HEK293 (cell line): ENCODE measurements at regions not wholly inside any gene's neighbourhood (a gene's known extent, or its start where the extent isn't known, plus 50 kb on each side); places are given as distances from the start of the nearest gene placed in this dataset.

Experiments used
- CTCF ChIA-PET: fragments of 350-600 bp; formaldehyde crosslinking; extraction: SDS; loops from one replicate; lab custom pipeline; 2021; ENCODE audit warnings: antibody characterized with exemption; lab: Yijun Ruan, JAX
- POLR2A ChIA-PET: fragments of 300-600 bp; formaldehyde crosslinking; extraction: SDS; loops from one replicate; lab custom pipeline; 2020; ENCODE audit warnings: antibody characterized with exemption, inconsistent platforms; lab: Yijun Ruan, JAX
- H3K27ac ChIP-seq: fragments of 200-500 bp; sonication (Bioruptor generic); 2 replicates; pipeline ENCODE4 v1.5.1; 2014; ENCODE audit warnings: low read depth, low read length, control low read depth, inconsistent platforms; ENCODE audit errors: extremely low read depth
- H3K36me3 ChIP-seq, 2 experiments: fragments of 200-500 bp in 1 of 2; sonication (Bioruptor generic) in 1 of 2; 1 replicate in 1 of 2; 2 replicates in 1 of 2; pipeline ENCODE4 v1.5.1; 2014 to 2017; ENCODE audit warnings: inconsistent platforms in 2 of 2, low read length in 2 of 2; ENCODE audit not compliant: control insufficient read depth in 2 of 2, insufficient read depth in 1 of 2
- H3K4me1 ChIP-seq: fragments of 200-500 bp; sonication (Bioruptor generic); 2 replicates; pipeline ENCODE4 v1.5.1; 2014; ENCODE audit warnings: mild to moderate bottlenecking, low read length, inconsistent platforms; ENCODE audit not compliant: control insufficient read depth, insufficient read depth
- H3K4me3 ChIP-seq: 2 replicates; pipeline ENCODE4 v1.5.1; 2011; ENCODE audit warnings: low read depth, mild to moderate bottlenecking, control low read depth, low read length, moderate library complexity
- H3K9me3 ChIP-seq: fragments of 200-500 bp; sonication (Bioruptor generic); 2 replicates; pipeline ENCODE4 v1.5.1; 2014; ENCODE audit warnings: low read depth, low read length, inconsistent platforms; ENCODE audit not compliant: control insufficient read depth, insufficient read depth
- BCL11A ChIP-seq: fragments of 450-650 bp; formaldehyde crosslinking; IDR thresholded peaks from 2 replicates; pipeline ENCODE4 v1.5.1; 2016; ENCODE audit warnings: low read depth, missing biosample characterization, missing genetic modification characterization
- GLIS1 ChIP-seq: fragments of 450-650 bp; formaldehyde crosslinking; IDR thresholded peaks from 2 replicates; pipeline ENCODE4 v1.5.1; 2016; ENCODE audit warnings: missing biosample characterization, missing genetic modification characterization
- OSR2 ChIP-seq: fragments of 450-650 bp; formaldehyde crosslinking; IDR thresholded peaks from 2 replicates; pipeline ENCODE4 v1.5.1; 2016; ENCODE audit warnings: missing biosample characterization, missing genetic modification characterization
- ZBTB48 ChIP-seq: fragments of 450-650 bp; formaldehyde crosslinking; IDR thresholded peaks from 2 replicates; pipeline ENCODE4 v1.5.1; 2016; ENCODE audit warnings: missing biosample characterization, missing genetic modification characterization
- ZNF132 ChIP-seq: fragments of 450-650 bp; formaldehyde crosslinking; IDR thresholded peaks from 2 replicates; pipeline ENCODE4 v1.5.1; 2017; ENCODE audit warnings: missing biosample characterization, missing genetic modification characterization, borderline replicate concordance
- ZNF138 ChIP-seq: fragments of 450-650 bp; formaldehyde crosslinking; IDR thresholded peaks from 2 replicates; pipeline ENCODE4 v1.5.1; 2016; ENCODE audit warnings: missing biosample characterization, missing genetic modification characterization, borderline replicate concordance
- ZNF202 ChIP-seq: fragments of 450-650 bp; formaldehyde crosslinking; IDR thresholded peaks from 2 replicates; pipeline ENCODE4 v1.5.1; 2016; ENCODE audit warnings: missing biosample characterization, missing genetic modification characterization, borderline replicate concordance
- ZNF211 ChIP-seq: fragments of 450-650 bp; formaldehyde crosslinking; IDR thresholded peaks from 2 replicates; pipeline ENCODE4 v1.5.1; 2016; ENCODE audit warnings: low read depth, missing biosample characterization, missing genetic modification characterization
- ZNF221 ChIP-seq: fragments of 450-650 bp; formaldehyde crosslinking; IDR thresholded peaks from 2 replicates; pipeline ENCODE4 v1.5.1; 2017; ENCODE audit warnings: missing biosample characterization, missing genetic modification characterization, borderline replicate concordance
- ZNF248 ChIP-seq: fragments of 450-650 bp; formaldehyde crosslinking; IDR thresholded peaks from 2 replicates; pipeline ENCODE4 v1.5.1; 2017; ENCODE audit warnings: missing biosample characterization, missing genetic modification characterization
- ZNF404 ChIP-seq: fragments of 450-650 bp; formaldehyde crosslinking; IDR thresholded peaks from 2 replicates; pipeline ENCODE4 v1.5.1; 2017; ENCODE audit warnings: missing biosample characterization, missing genetic modification characterization
- ZNF423 ChIP-seq: fragments of 450-650 bp; formaldehyde crosslinking; IDR thresholded peaks from 2 replicates; pipeline ENCODE4 v1.5.1; 2016; ENCODE audit warnings: missing biosample characterization, missing genetic modification characterization
- ZNF521 ChIP-seq: fragments of 450-650 bp; formaldehyde crosslinking; IDR thresholded peaks from 2 replicates; pipeline ENCODE4 v1.5.1; 2017; ENCODE audit warnings: missing biosample characterization, mild to moderate bottlenecking, missing genetic modification characterization
- ZNF530 ChIP-seq: fragments of 450-650 bp; formaldehyde crosslinking; IDR thresholded peaks from 2 replicates; pipeline ENCODE4 v1.5.1; 2016; ENCODE audit warnings: low read depth, missing biosample characterization, missing genetic modification characterization
- ZNF585B ChIP-seq: fragments of 450-650 bp; formaldehyde crosslinking; IDR thresholded peaks from 2 replicates; pipeline ENCODE4 v1.5.1; 2016; ENCODE audit warnings: missing biosample characterization, missing genetic modification characterization
- ZNF621 ChIP-seq: fragments of 450-650 bp; formaldehyde crosslinking; IDR thresholded peaks from 2 replicates; pipeline ENCODE4 v1.5.1; 2017; ENCODE audit warnings: missing biosample characterization, missing genetic modification characterization
- ZNF624 ChIP-seq: fragments of 450-650 bp; formaldehyde crosslinking; IDR thresholded peaks from 2 replicates; pipeline ENCODE4 v1.5.1; 2017; ENCODE audit warnings: missing biosample characterization, missing genetic modification characterization
- ZNF629 ChIP-seq: fragments of 450-650 bp; formaldehyde crosslinking; IDR thresholded peaks from 2 replicates; pipeline ENCODE4 v1.5.1; 2017; ENCODE audit warnings: missing biosample characterization, missing genetic modification characterization
- ZNF76 ChIP-seq: fragments of 450-650 bp; formaldehyde crosslinking; IDR thresholded peaks from 2 replicates; pipeline ENCODE4; 2016; ENCODE audit warnings: low read depth, missing biosample characterization, missing genetic modification characterization, borderline replicate concordance
- ZSCAN16 ChIP-seq: fragments of 450-650 bp; formaldehyde crosslinking; IDR thresholded peaks from 2 replicates; pipeline ENCODE4 v1.5.1; 2016; ENCODE audit warnings: missing biosample characterization, missing genetic modification characterization
- TF ChIP-seq, protein P1 (sequence below): fragments of 450-650 bp; formaldehyde crosslinking; IDR thresholded peaks from 2 replicates; pipeline ENCODE4 v1.5.1; 2016; ENCODE audit warnings: missing biosample characterization, missing genetic modification characterization
- TF ChIP-seq, protein P2 (sequence below): fragments of 450-650 bp; formaldehyde crosslinking; IDR thresholded peaks from 2 replicates; pipeline ENCODE4 v1.5.1; 2016; ENCODE audit warnings: missing biosample characterization, missing genetic modification characterization
- TF ChIP-seq, protein P3 (sequence below): fragments of 450-650 bp; formaldehyde crosslinking; IDR thresholded peaks from 2 replicates; pipeline ENCODE4 v1.5.1; 2017; ENCODE audit warnings: missing biosample characterization, mild to moderate bottlenecking, missing genetic modification characterization, moderate library complexity
- TF ChIP-seq, protein P4 (sequence below): fragments of 450-650 bp; formaldehyde crosslinking; IDR thresholded peaks from 2 replicates; pipeline ENCODE4 v1.5.1; 2016; ENCODE audit warnings: missing biosample characterization, missing genetic modification characterization
- TF ChIP-seq, protein P5 (sequence below): fragments of 450-650 bp; formaldehyde crosslinking; IDR thresholded peaks from 2 replicates; pipeline ENCODE4 v1.5.1; 2016; ENCODE audit warnings: missing biosample characterization, missing genetic modification characterization, borderline replicate concordance

DNA sequence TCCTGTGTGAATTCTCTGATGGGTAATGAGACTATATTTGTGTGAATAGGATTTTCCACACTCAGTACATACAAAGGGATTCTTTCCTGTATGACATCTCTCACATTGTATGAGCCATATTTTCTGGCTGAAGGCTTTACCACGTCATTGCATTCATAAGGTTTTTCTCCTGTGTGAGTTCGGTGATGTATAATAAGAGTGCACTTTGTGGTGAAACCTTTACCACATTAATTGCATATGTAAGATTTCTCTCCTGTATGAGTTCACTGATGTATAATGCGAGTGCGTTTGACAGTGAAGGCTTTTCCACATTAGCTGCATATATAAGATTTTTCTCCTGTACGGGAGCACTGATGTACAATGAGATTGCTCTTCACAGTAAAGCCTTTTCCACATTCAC is 455.4 kb upstream of the CNTN5 start:
- Histone ChIP-seq H3K4me3 (no peak overlapping the region), H3K4me1 (no peaks in the 10 kb centered on the region), H3K9me3 (no peaks in the 10 kb centered on the region), H3K27ac (no peak overlapping the region), H3K36me3 (no peaks in the 10 kb centered on the region)
- TF ChIP-seq ZNF404 = no peak
- TF ChIP-seq ZBTB48 (tag by site-specific recombination) = no peak
- TF ChIP-seq ZNF138 (tag by site-specific recombination) = no peak
- no peak for TF ChIP-seq GLIS1
- TF ChIP-seq, protein P1, sequence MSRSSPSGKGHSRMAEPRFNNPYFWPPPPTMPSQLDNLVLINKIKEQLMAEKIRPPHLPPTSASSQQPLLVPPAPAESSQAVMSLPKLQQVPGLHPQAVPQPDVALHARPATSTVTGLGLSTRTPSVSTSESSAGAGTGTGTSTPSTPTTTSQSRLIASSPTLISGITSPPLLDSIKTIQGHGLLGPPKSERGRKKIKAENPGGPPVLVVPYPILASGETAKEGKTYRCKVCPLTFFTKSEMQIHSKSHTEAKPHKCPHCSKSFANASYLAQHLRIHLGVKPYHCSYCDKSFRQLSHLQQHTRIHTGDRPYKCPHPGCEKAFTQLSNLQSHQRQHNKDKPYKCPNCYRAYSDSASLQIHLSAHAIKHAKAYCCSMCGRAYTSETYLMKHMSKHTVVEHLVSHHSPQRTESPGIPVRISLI = no peak
- TF ChIP-seq ZNF76 = no peak
- TF ChIP-seq ZNF629 = no peak
- TF ChIP-seq ZNF624 = no peak
- TF ChIP-seq BCL11A = no peak
- ChIA-PET POLR2A (no interaction called here), CTCF (no interaction called here)

DNA sequence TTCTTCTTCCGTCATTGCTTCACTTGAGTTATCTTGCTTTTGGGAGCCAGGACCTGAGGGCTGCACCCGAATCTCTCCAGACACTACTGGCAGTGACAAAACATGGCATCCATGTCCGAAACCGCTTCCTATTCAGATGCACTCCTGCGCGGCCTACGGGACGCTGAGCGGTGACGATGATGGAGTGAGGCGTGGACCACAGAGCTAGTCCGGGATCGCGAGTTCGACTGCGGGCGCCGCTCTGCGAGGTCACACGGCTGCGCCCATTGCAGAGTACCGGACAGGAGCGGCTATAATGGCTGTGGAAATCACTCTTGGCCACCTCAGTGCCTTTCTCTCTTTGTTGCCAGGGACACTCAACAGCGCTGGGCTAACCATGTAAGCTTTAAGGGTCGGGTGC is 453.8 kb upstream of the CNTN5 start:
- no peaks in the 10 kb centered on the region for H3K9me3 ChIP-seq
- H3K4me3 ChIP-seq = no peak overlapping the region
- TF ChIP-seq ZNF530 (tag by site-specific recombination) (no peak), ZNF132 (tag by site-specific recombination) (no peak), ZNF521 (no peak), ZNF221 (tag by site-specific recombination) (no peak), ZNF423 (no peak), ZSCAN16 (tag by site-specific recombination) (no peak), ZNF621 (tag by site-specific recombination) (no peak), ZNF202 (tag by site-specific recombination) (no peak), ZNF211 (tag by site-specific recombination) (no peak), ZNF585B (tag by site-specific recombination) (no peak), OSR2 (tag by site-specific recombination) (no peak), ZNF248 (no peak)
- TF ChIP-seq, protein P2, sequence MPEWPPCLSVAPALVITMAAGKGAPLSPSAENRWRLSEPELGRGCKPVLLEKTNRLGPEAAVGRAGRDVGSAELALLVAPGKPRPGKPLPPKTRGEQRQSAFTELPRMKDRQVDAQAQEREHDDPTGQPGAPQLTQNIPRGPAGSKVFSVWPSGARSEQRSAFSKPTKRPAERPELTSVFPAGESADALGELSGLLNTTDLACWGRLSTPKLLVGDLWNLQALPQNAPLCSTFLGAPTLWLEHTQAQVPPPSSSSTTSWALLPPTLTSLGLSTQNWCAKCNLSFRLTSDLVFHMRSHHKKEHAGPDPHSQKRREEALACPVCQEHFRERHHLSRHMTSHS (tag by site-specific recombination) = no peak
- TF ChIP-seq, protein P3, sequence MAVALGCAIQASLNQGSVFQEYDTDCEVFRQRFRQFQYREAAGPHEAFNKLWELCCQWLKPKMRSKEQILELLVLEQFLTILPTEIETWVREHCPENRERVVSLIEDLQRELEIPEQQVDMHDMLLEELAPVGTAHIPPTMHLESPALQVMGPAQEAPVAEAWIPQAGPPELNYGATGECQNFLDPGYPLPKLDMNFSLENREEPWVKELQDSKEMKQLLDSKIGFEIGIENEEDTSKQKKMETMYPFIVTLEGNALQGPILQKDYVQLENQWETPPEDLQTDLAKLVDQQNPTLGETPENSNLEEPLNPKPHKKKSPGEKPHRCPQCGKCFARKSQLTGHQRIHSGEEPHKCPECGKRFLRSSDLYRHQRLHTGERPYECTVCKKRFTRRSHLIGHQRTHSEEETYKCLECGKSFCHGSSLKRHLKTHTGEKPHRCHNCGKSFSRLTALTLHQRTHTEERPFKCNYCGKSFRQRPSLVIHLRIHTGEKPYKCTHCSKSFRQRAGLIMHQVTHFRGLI = no peak
- TF ChIP-seq, protein P4, sequence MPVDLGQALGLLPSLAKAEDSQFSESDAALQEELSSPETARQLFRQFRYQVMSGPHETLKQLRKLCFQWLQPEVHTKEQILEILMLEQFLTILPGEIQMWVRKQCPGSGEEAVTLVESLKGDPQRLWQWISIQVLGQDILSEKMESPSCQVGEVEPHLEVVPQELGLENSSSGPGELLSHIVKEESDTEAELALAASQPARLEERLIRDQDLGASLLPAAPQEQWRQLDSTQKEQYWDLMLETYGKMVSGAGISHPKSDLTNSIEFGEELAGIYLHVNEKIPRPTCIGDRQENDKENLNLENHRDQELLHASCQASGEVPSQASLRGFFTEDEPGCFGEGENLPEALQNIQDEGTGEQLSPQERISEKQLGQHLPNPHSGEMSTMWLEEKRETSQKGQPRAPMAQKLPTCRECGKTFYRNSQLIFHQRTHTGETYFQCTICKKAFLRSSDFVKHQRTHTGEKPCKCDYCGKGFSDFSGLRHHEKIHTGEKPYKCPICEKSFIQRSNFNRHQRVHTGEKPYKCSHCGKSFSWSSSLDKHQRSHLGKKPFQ (tag by site-specific recombination) = no peak
- TF ChIP-seq, protein P5, sequence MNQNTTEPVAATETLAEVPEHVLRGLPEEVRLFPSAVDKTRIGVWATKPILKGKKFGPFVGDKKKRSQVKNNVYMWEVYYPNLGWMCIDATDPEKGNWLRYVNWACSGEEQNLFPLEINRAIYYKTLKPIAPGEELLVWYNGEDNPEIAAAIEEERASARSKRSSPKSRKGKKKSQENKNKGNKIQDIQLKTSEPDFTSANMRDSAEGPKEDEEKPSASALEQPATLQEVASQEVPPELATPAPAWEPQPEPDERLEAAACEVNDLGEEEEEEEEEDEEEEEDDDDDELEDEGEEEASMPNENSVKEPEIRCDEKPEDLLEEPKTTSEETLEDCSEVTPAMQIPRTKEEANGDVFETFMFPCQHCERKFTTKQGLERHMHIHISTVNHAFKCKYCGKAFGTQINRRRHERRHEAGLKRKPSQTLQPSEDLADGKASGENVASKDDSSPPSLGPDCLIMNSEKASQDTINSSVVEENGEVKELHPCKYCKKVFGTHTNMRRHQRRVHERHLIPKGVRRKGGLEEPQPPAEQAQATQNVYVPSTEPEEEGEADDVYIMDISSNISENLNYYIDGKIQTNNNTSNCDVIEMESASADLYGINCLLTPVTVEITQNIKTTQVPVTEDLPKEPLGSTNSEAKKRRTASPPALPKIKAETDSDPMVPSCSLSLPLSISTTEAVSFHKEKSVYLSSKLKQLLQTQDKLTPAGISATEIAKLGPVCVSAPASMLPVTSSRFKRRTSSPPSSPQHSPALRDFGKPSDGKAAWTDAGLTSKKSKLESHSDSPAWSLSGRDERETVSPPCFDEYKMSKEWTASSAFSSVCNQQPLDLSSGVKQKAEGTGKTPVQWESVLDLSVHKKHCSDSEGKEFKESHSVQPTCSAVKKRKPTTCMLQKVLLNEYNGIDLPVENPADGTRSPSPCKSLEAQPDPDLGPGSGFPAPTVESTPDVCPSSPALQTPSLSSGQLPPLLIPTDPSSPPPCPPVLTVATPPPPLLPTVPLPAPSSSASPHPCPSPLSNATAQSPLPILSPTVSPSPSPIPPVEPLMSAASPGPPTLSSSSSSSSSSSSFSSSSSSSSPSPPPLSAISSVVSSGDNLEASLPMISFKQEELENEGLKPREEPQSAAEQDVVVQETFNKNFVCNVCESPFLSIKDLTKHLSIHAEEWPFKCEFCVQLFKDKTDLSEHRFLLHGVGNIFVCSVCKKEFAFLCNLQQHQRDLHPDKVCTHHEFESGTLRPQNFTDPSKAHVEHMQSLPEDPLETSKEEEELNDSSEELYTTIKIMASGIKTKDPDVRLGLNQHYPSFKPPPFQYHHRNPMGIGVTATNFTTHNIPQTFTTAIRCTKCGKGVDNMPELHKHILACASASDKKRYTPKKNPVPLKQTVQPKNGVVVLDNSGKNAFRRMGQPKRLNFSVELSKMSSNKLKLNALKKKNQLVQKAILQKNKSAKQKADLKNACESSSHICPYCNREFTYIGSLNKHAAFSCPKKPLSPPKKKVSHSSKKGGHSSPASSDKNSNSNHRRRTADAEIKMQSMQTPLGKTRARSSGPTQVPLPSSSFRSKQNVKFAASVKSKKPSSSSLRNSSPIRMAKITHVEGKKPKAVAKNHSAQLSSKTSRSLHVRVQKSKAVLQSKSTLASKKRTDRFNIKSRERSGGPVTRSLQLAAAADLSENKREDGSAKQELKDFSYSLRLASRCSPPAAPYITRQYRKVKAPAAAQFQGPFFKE (tag by site-specific recombination) = no peak
- CTCF ChIA-PET = no interaction called here
- POLR2A ChIA-PET = no interaction called here
- no peaks in the 10 kb centered on the region for H3K4me1 ChIP-seq
- no peaks in the 10 kb centered on the region for H3K36me3 ChIP-seq
- H3K27ac ChIP-seq = no peak overlapping the region
